HUES6 (cell line): ENCODE measurements at regions not wholly inside any gene's neighbourhood (a gene's known extent, or its start where the extent isn't known, plus 50 kb on each side); places are given as distances from the start of the nearest gene placed in this dataset.

Experiments used
- H3K27ac ChIP-seq: 2 replicates; pipeline ENCODE4 v1.7.0; 2013; ENCODE audit warnings: low read depth, mild to moderate bottlenecking, low read length, inconsistent platforms
- H3K27me3 ChIP-seq: 2 replicates; pipeline ENCODE4 v1.6.1; 2013; ENCODE audit warnings: low read length; ENCODE audit not compliant: control insufficient read depth, insufficient read depth
- H3K36me3 ChIP-seq: 2 replicates; pipeline ENCODE4 v1.6.1; 2013; ENCODE audit warnings: low read length; ENCODE audit not compliant: control insufficient read depth, insufficient read depth
- H3K4me1 ChIP-seq: 2 replicates; pipeline ENCODE4 v1.6.1; 2013; ENCODE audit warnings: low read length; ENCODE audit not compliant: control insufficient read depth, insufficient read depth
- H3K4me3 ChIP-seq: 2 replicates; pipeline ENCODE4 v1.5.1; 2013; ENCODE audit warnings: low read depth, low read length
- H3K9ac ChIP-seq: one replicate; pipeline ENCODE4 v1.6.1; 2013; ENCODE audit warnings: mild to moderate bottlenecking, low read length
- H3K9me3 ChIP-seq: 2 replicates; pipeline ENCODE4 v1.6.1; 2013; ENCODE audit warnings: low read depth, low read length; ENCODE audit not compliant: control insufficient read depth, insufficient read depth

- Histone ChIP-seq H3K27ac (no peak overlapping the region), H3K4me1 (peaks cover 1% of the 10 kb centered on the region), H3K27me3 (no peaks in the 10 kb centered on the region)
Observed at GRCh38 chr18:57901825-57902589, 98.9 kb upstream of the ATP8B1 start.

GRCh38 chr18:57900906-57901435 lies 97.9 kb upstream of the ATP8B1 start:
- Histone ChIP-seq H3K36me3 (no peaks in the 10 kb centered on the region), H3K4me3 (no peak overlapping the region), H3K4me1 (no peaks in the 10 kb centered on the region)

More at GRCh38 chr18:57901825-57902589, 98.9 kb upstream of the ATP8B1 start:
- H3K9ac ChIP-seq = no peak overlapping the region
- H3K36me3 ChIP-seq = no peaks in the 10 kb centered on the region
- no peak overlapping the region for H3K4me3 ChIP-seq
- no peaks in the 10 kb centered on the region for H3K9me3 ChIP-seq

GRCh38 chr18:57898506-57899124 lies 95.5 kb upstream of the ATP8B1 start:
- H3K4me3 ChIP-seq = no peak overlapping the region
- H3K4me1 ChIP-seq = no peaks in the 10 kb centered on the region
- H3K27me3 ChIP-seq = no peaks in the 10 kb centered on the region
- H3K36me3 ChIP-seq = no peaks in the 10 kb centered on the region
- H3K9me3 ChIP-seq = no peaks in the 10 kb centered on the region
- H3K9ac ChIP-seq = no peak overlapping the region
- H3K27ac ChIP-seq = no peak overlapping the region

More at GRCh38 chr18:57900906-57901435, 97.9 kb upstream of the ATP8B1 start:
- Histone ChIP-seq H3K9ac (no peak overlapping the region), H3K27me3 (no peaks in the 10 kb centered on the region), H3K9me3 (no peaks in the 10 kb centered on the region), H3K27ac (no peak overlapping the region)

DNA sequence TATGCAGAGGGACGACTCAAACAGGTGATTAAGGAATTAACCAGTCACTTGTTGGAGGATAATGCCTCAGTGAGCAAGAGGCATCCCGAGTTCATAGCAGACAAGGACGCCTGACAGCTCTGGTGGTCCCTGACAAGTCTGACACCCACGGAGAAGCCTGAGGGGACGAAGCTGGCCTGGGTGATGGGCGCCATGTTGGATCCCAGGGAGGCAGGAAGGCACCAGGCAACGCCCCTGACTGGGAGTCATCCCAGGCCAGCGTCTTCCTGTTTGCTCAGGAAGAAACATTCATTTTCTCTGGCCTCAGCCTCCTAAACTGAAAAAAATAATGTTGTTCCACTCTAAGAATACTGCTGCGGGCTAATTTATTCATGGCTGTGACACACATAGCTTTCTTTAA lies 92.1 kb upstream of the ATP8B1 start:
- Histone ChIP-seq H3K9me3 (no peaks in the 10 kb centered on the region), H3K4me3 (no peak overlapping the region), H3K27ac (no peak overlapping the region), H3K27me3 (no peaks in the 10 kb centered on the region), H3K36me3 (no peaks in the 10 kb centered on the region), H3K9ac (no peak overlapping the region), H3K4me1 (no peaks in the 10 kb centered on the region)

- H3K4me1 ChIP-seq = no peaks in the 10 kb centered on the region
- no peak overlapping the region for H3K4me3 ChIP-seq
- H3K27me3 ChIP-seq = no peaks in the 10 kb centered on the region
- peaks cover 12% of the 10 kb centered on the region; the same call in 1 of the 2 replicates for H3K9me3 ChIP-seq
- no peak overlapping the region for H3K27ac ChIP-seq
- H3K36me3 ChIP-seq = no peaks in the 10 kb centered on the region
- no peak overlapping the region for H3K9ac ChIP-seq
Observed at GRCh38 chr18:57891707-57892391, 88.7 kb upstream of the ATP8B1 start.

DNA sequence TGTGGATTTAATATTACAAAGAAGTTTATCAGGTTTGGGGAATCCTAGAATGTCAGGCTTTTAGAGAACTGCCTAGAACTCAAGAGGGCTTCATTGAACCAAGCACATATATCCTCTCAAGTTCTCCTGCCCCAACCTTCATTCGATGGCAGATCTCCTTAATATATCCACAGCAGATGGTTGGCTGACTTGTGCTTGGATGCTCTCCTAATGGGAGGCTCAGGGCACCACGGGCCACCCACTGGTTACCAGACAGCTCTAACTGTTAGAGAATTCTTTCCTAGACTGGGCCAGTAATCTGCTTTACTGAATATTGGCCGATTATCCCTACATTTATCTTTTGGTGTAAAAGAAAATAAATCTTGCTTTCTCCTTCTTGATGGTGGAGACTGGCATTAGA lies 87.2 kb upstream of the ATP8B1 start:
- H3K9me3 ChIP-seq = peaks cover 12% of the 10 kb centered on the region; the same call in 1 of the 2 replicates
- H3K27me3 ChIP-seq = no peaks in the 10 kb centered on the region
- no peak overlapping the region for H3K9ac ChIP-seq
- H3K27ac ChIP-seq = no peak overlapping the region
- no peak overlapping the region for H3K4me3 ChIP-seq
- no peaks in the 10 kb centered on the region for H3K36me3 ChIP-seq
- no peaks in the 10 kb centered on the region for H3K4me1 ChIP-seq

GRCh38 chr18:57889841-57890240 lies 86.7 kb upstream of the ATP8B1 start:
- no peak overlapping the region for H3K27ac ChIP-seq
- no peaks in the 10 kb centered on the region for H3K36me3 ChIP-seq
- H3K27me3 ChIP-seq = no peaks in the 10 kb centered on the region
- no peak overlapping the region for H3K4me3 ChIP-seq
- no peaks in the 10 kb centered on the region for H3K4me1 ChIP-seq
- H3K9me3 ChIP-seq = peaks cover 12% of the 10 kb centered on the region; the same call in 1 of the 2 replicates
- no peak overlapping the region for H3K9ac ChIP-seq

- Histone ChIP-seq H3K27ac (no peak overlapping the region), H3K36me3 (no peaks in the 10 kb centered on the region), H3K9ac (no peak overlapping the region), H3K9me3 (peaks cover 12% of the 10 kb centered on the region; the same call in 1 of the 2 replicates), H3K4me3 (no peak overlapping the region), H3K27me3 (no peaks in the 10 kb centered on the region), H3K4me1 (no peaks in the 10 kb centered on the region)
Observed at GRCh38 chr18:57887543-57888383, 84.6 kb upstream of the ATP8B1 start.

DNA sequence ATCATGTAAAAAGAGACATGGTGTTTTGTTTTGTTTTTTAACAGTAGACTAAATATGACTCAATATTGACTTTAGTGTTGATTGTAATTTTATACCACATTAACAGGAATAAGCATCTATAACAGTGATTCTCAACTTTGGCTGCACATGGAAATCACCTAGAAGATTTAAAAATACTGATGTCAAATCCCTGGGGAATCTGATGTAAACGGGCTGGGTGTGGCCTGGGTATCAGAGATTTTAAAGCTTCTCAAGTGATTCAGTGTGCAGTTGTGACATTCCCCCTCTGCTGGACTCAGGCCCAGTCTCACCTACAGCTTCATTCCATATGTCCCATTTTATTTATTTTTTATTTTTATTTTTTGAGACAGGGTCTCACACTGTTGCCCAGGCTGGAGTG lies 82.8 kb upstream of the ATP8B1 start:
- Histone ChIP-seq H3K36me3 (no peaks in the 10 kb centered on the region), H3K4me3 (no peak overlapping the region), H3K4me1 (no peaks in the 10 kb centered on the region), H3K9me3 (peaks cover 12% of the 10 kb centered on the region; the same call in 1 of the 2 replicates), H3K27me3 (no peaks in the 10 kb centered on the region), H3K9ac (no peak overlapping the region), H3K27ac (no peak overlapping the region)

- peaks cover 21% of the 10 kb centered on the region for H3K9me3 ChIP-seq
- H3K27ac ChIP-seq = no peak overlapping the region
- H3K9ac ChIP-seq = no peak overlapping the region
- H3K4me3 ChIP-seq = no peak overlapping the region
- H3K4me1 ChIP-seq = no peaks in the 10 kb centered on the region
- no peaks in the 10 kb centered on the region for H3K27me3 ChIP-seq
- H3K36me3 ChIP-seq = no peaks in the 10 kb centered on the region
Observed at GRCh38 chr18:57882465-57882864, 79.3 kb upstream of the ATP8B1 start.
